Inflammatory macrophage treated with lipopolysaccharide for 1 hour (primary cell): ENCODE measurements at regions not wholly inside any gene's neighbourhood (a gene's known extent, or its start where the extent isn't known, plus 50 kb on each side); places are given as distances from the start of the nearest gene placed in this dataset.
"Not testable (repeated sequence)": the region's sequence is repeated elsewhere in the genome, so short reads cannot be mapped to it uniquely, and the experiment has no call there.

ENCODE experiments used
- DNase-seq, 2 donors: peaks; one replicate each; pipeline ENCODE4 v3.0.0-alpha.2; 2020 to 2022

- DNase-seq = no peak
Measured at GRCh38 chr17:62150471-62150870, 85.4 kb upstream of the MED13 start.

- no peak for DNase-seq
Measured at GRCh38 chr17:62149961-62150360, 84.9 kb upstream of the MED13 start.

GRCh38 chr17:62147284-62147683 is 82.2 kb upstream of the MED13 start:
- DNase-seq = no peak

- no peak for DNase-seq
Measured at GRCh38 chr17:62140836-62141235, 75.8 kb upstream of the MED13 start.

GRCh38 chr17:62140376-62140775 is 75.3 kb upstream of the MED13 start:
- no peak for DNase-seq

GRCh38 chr17:62139690-62140354 is 74.7 kb upstream of the MED13 start:
- DNase-seq = not testable (repeated sequence)

GRCh38 chr17:62139141-62139540 is 74.1 kb upstream of the MED13 start:
- no peak for DNase-seq

- DNase-seq = not testable (repeated sequence)
Measured at GRCh38 chr17:62138676-62139121, 73.6 kb upstream of the MED13 start.

GRCh38 chr17:62137734-62138624 is 72.9 kb upstream of the MED13 start:
- DNase-seq = not testable (repeated sequence)

- DNase-seq = not testable (repeated sequence)
Measured at GRCh38 chr17:62137013-62137733, 72.1 kb upstream of the MED13 start.

GRCh38 chr17:62135742-62136141 is 70.7 kb upstream of the MED13 start:
- no peak for DNase-seq

GRCh38 chr17:62135096-62135495 is 70.0 kb upstream of the MED13 start:
- DNase-seq = not testable (repeated sequence)

- DNase-seq = no peak
Measured at GRCh38 chr17:62134397-62134796, 69.3 kb upstream of the MED13 start.

GRCh38 chr17:62131271-62131670 is 66.2 kb upstream of the MED13 start:
- not testable (repeated sequence) for DNase-seq

- no peak for DNase-seq
Measured at GRCh38 chr17:62130739-62131138, 65.7 kb upstream of the MED13 start.

- DNase-seq = no peak
Measured at GRCh38 chr17:62126292-62126691, 61.2 kb upstream of the MED13 start.

GRCh38 chr17:62125307-62125706 is 60.2 kb upstream of the MED13 start:
- DNase-seq = no peak

- peak in 1 of 2 donors; percentile 10 for DNase-seq
Measured at GRCh38 chr17:62121025-62121730, 56.1 kb upstream of the MED13 start.

- DNase-seq = no peak
Measured at GRCh38 chr17:62119373-62119772, 54.3 kb upstream of the MED13 start.
